Transverse colon (tissue), 4 donors: ENCODE measurements at regions not wholly inside any gene's neighbourhood (a gene's known extent, or its start where the extent isn't known, plus 50 kb on each side); places are given as distances from the start of the nearest gene placed in this dataset.
A peak's percentile ranks its signal among the peaks of the same experiment; 100 is the strongest.
"Not testable (repeated sequence)": the region's sequence is repeated elsewhere in the genome, so short reads cannot be mapped to it uniquely, and the experiment has no call there.

Experiments
- DNase-seq: peaks from one replicate; pipeline ENCODE4 v3.0.0-alpha.2; 2019
- H3K27ac ChIP-seq, 4 donors: fragments of 200-600 bp; sonication (generic); 2 replicates each; pipeline ENCODE4 v1.5.1; 2016 to 2018; ENCODE audit warnings: inconsistent platforms in 4 of 4
- H3K27me3 ChIP-seq: fragments of 200-600 bp; sonication (generic); 2 replicates; pipeline ENCODE4 v1.5.1; 2017; ENCODE audit warnings: inconsistent platforms
- H3K36me3 ChIP-seq, 4 donors: fragments of 200-600 bp; sonication (generic); 2 replicates each; pipeline ENCODE4 v1.5.1; 2017 to 2019; ENCODE audit warnings: inconsistent platforms in 4 of 4
- H3K4me1 ChIP-seq, 4 donors: fragments of 200-600 bp; sonication (generic); 2 replicates each; pipeline ENCODE4 v1.5.1; 2017 to 2020; ENCODE audit warnings: inconsistent platforms in 4 of 4
- H3K4me3 ChIP-seq, 4 donors: fragments of 200-600 bp; sonication (generic); 1 replicate in 1 of 4; 2 replicates in 3 of 4; pipeline versions ENCODE4 v1.5.1 to v1.6.1; 2017 to 2019; ENCODE audit warnings: inconsistent platforms in 4 of 4
- H3K9me3 ChIP-seq, 2 donors: fragments of 200-600 bp; sonication (generic); 2 replicates each; pipeline ENCODE4 v1.5.1; 2017 to 2019; ENCODE audit warnings: inconsistent platforms in 2 of 2
- CTCF ChIP-seq, 5 experiments: fragments of 200-600 bp in 3 of 5; fragments of 450-650 bp in 2 of 5; sonication (generic) in 3 of 5; IDR thresholded peaks; 1 replicate in 2 of 5; 2 replicates in 3 of 5; pipeline ENCODE4 v1.5.1; 2016 to 2017; ENCODE audit warnings: antibody characterized with exemption in 5 of 5, inconsistent platforms in 3 of 5, mild to moderate bottlenecking in 2 of 5, moderate library complexity in 1 of 5
- EP300 ChIP-seq: sonication (generic); formaldehyde crosslinking; IDR thresholded peaks from one replicate; pipeline ENCODE4 v1.6.1; 2017; ENCODE audit warnings: antibody characterized with exemption, low read depth
- POLR2A ChIP-seq: fragments of 450-650 bp; IDR thresholded peaks from one replicate; pipeline ENCODE4 v1.6.1; 2016; ENCODE audit warnings: antibody characterized with exemption, mild to moderate bottlenecking, moderate library complexity
- POLR2AphosphoS5 ChIP-seq, 3 donors: sonication (generic); formaldehyde crosslinking; IDR thresholded peaks; one replicate each; pipeline ENCODE4 v1.6.1; 2016; ENCODE audit warnings: antibody characterized with exemption in 3 of 3
- whole genome bisulfite sequencing, 2 donors: methylation state at CpG; one replicate each; pipeline ENCODE4 v1.1.5; 2018; ENCODE audit warnings: low coverage in 1 of 2; 5-methylcytosine and 5-hydroxymethylcytosine counted together
- in situ Hi-C, 4 donors: fragments of 200-750 bp; cut with MboI; loops; one replicate each; pipeline versions ENCODE4 v1.15.0 to v1.15.1; 2017; ENCODE audit warnings: low sequenced_read_pairs in 3 of 4, low pct_ligation_motif_present in 1 of 4, low pct_unique_long_range_greater_than_20kb in 1 of 4
- intact Hi-C: fragments of 100-400 bp; cut with DNase I; formaldehyde crosslinking; loops from one replicate; pipeline ENCODE4 v1.15.1; 2023; ENCODE audit warnings: low total_unique reads

DNA sequence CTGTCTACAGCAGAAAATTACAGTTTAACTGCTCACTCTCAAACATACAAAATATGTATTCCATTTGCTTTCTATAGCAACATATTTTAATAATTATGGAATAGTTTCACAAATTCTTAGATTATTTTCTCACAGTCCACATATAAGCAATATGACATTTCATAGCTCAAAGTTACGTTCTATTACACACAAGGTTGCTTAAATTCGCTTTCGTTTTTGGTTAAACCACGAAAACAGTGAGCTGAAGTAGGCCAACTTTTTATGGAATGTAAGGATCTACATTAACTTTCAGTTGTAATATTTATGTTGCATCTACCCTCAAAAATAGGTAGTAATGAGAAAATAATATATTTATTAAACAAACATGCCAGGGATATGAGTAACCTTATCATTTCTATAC, 966.0 kb upstream of the ACO1 start:
- Histone ChIP-seq H3K36me3 (no peaks in the 10 kb centered on the region), H3K9me3 (no peaks in the 10 kb centered on the region), H3K27ac (no peak overlapping the region), H3K27me3 (no peaks in the 10 kb centered on the region), H3K4me1 (no peaks in the 10 kb centered on the region), H3K4me3 (no peak overlapping the region)
- intact Hi-C loops (no loop called here), in situ Hi-C loops (no loop called here)
- 83 to 86% methylated on average over 4 of the region's 4 CpGs for WGBS, 2 donors
- DNase-seq, result no peak
- TF ChIP-seq EP300 (no peak), POLR2AphosphoS5 (IDR thresholded peaks at IDR 0.05) (no peak), CTCF (IDR thresholded peaks at IDR 0.05) (no peak), POLR2A (no peak)

GRCh38 chr9:31443630-31444457, 940.6 kb upstream of the ACO1 start:
- peak; percentile 21 for DNase-seq
- H3K4me3 ChIP-seq, intact Hi-C loops, in situ Hi-C loops, H3K9me3 ChIP-seq, H3K27me3 ChIP-seq, H3K36me3 ChIP-seq: not testable (repeated sequence)
- 26 to 35% methylated on average over 7 of the region's 7 CpGs for WGBS, 2 donors
- Histone ChIP-seq H3K27ac (peak overlapping the region; percentile 39 to 78 (median 64)), H3K4me1 (peaks cover 0 to 15% (median 2%) of the 10 kb centered on the region in 4 donors)

DNA sequence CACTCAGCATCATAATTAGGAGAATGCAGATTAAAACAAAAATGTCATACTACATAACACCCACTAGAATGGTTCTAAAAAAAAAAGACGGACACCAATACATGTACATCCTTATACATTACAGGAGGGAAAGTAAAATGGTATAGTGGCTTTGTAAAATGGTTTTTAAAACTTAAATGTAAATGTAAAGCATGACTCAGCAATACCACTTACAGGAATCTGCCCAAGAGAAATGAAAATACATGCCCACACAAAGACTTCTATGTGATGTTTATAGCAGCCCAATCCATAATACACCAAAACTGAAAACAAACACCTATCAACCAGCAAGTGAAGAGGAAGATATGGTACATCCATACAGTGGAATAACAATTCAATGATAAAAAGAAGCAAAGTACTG, 939.1 kb upstream of the ACO1 start:
- 80 to 81% methylated on average over 1 of the region's 1 CpG for WGBS, 2 donors
- TF ChIP-seq POLR2A (no peak), EP300 (no peak), CTCF (IDR thresholded peaks at IDR 0.05) (no peak), POLR2AphosphoS5 (IDR thresholded peaks at IDR 0.05) (no peak)
- H3K36me3 ChIP-seq, result no peaks in the 10 kb centered on the region
- DNase-seq, result no peak
- no peak overlapping the region for H3K4me3 ChIP-seq
- H3K4me1 ChIP-seq, result peaks cover 0 to 15% (median 2%) of the 10 kb centered on the region in 4 donors
- intact Hi-C loops (no loop called here), in situ Hi-C loops (no loop called here)
- no peaks in the 10 kb centered on the region for H3K9me3 ChIP-seq
- H3K27me3 ChIP-seq, result no peaks in the 10 kb centered on the region
- H3K27ac ChIP-seq, result no peak overlapping the region

GRCh38 chr9:31445960-31446359, 938.5 kb upstream of the ACO1 start:
- in situ Hi-C loops (no loop called here), intact Hi-C loops (no loop called here)
- Histone ChIP-seq H3K4me1 (peaks cover 0 to 15% (median 2%) of the 10 kb centered on the region in 4 donors), H3K36me3 (no peaks in the 10 kb centered on the region), H3K4me3 (no peak overlapping the region), H3K27me3 (no peaks in the 10 kb centered on the region), H3K9me3 (no peaks in the 10 kb centered on the region), H3K27ac (no peak overlapping the region)
- 85 to 91% methylated on average over 4 of the region's 4 CpGs for WGBS, 2 donors
- no peak for DNase-seq
- TF ChIP-seq POLR2A, result no peak
- TF ChIP-seq CTCF (IDR thresholded peaks at IDR 0.05), result no peak
- no peak for TF ChIP-seq POLR2AphosphoS5 (IDR thresholded peaks at IDR 0.05)
- TF ChIP-seq EP300, result no peak

GRCh38 chr9:31467075-31467474, 917.4 kb upstream of the ACO1 start:
- H3K27me3 ChIP-seq, result no peaks in the 10 kb centered on the region
- intact Hi-C loops, result no loop called here
- no peaks in the 10 kb centered on the region for H3K9me3 ChIP-seq
- no peak for DNase-seq
- in situ Hi-C loops, result no loop called here
- H3K36me3 ChIP-seq, result no peaks in the 10 kb centered on the region
- WGBS, 2 donors, result 83 to 95% methylated on average over 4 of the region's 4 CpGs
- no peaks in the 10 kb centered on the region for H3K4me1 ChIP-seq
- no peak overlapping the region for H3K27ac ChIP-seq
- no peak for TF ChIP-seq POLR2A
- TF ChIP-seq POLR2AphosphoS5 (IDR thresholded peaks at IDR 0.05), result no peak
- TF ChIP-seq EP300, result no peak
- no peak for TF ChIP-seq CTCF (IDR thresholded peaks at IDR 0.05)
- H3K4me3 ChIP-seq, result no peak overlapping the region
